Middle frontal gyrus (tissue), 1 donor: ENCODE measurements at regions not wholly inside any gene's neighbourhood (a gene's known extent, or its start where the extent isn't known, plus 50 kb on each side); places are given as distances from the start of the nearest gene placed in this dataset.
A peak's percentile ranks its signal among the peaks of the same experiment; 100 is the strongest.

Source experiments
- DNase-seq: peaks from one replicate; pipeline ENCODE4 v3.0.0-alpha.2; 2015; ENCODE audit warnings: low spot score; ENCODE audit errors: extremely low spot score

- no peak for DNase-seq
These were observed 89.3 kb upstream of the ST8SIA2 start for GRCh38 chr15:92304223-92304975.

GRCh38 chr15:92305343-92305742 lies 88.3 kb upstream of the ST8SIA2 start:
- DNase-seq: no peak

GRCh38 chr15:92306663-92307062 lies 87.0 kb upstream of the ST8SIA2 start:
- DNase-seq: no peak

- no peak for DNase-seq
These were observed 78.5 kb upstream of the ST8SIA2 start for GRCh38 chr15:92315144-92315543.

- no peak for DNase-seq
These were observed 78.0 kb upstream of the ST8SIA2 start for GRCh38 chr15:92315595-92316211.

GRCh38 chr15:92316586-92317295 lies 76.9 kb upstream of the ST8SIA2 start:
- no peak for DNase-seq

- DNase-seq: no peak
These were observed 73.5 kb upstream of the ST8SIA2 start for GRCh38 chr15:92320012-92320699.

GRCh38 chr15:92322566-92323355 lies 70.9 kb upstream of the ST8SIA2 start:
- peak; percentile 15 for DNase-seq

- DNase-seq: no peak
These were observed 70.2 kb upstream of the ST8SIA2 start for GRCh38 chr15:92323525-92323924.

- no peak for DNase-seq
These were observed 69.3 kb upstream of the ST8SIA2 start for GRCh38 chr15:92324101-92324963.

- no peak for DNase-seq
These were observed 67.4 kb upstream of the ST8SIA2 start for GRCh38 chr15:92326236-92326635.

- DNase-seq: no peak
These were observed 66.6 kb upstream of the ST8SIA2 start for GRCh38 chr15:92327033-92327432.

GRCh38 chr15:92328207-92328606 lies 65.5 kb upstream of the ST8SIA2 start:
- DNase-seq: no peak

GRCh38 chr15:92332125-92332899 lies 61.4 kb upstream of the ST8SIA2 start:
- no peak for DNase-seq

GRCh38 chr15:92333709-92334108 lies 60.0 kb upstream of the ST8SIA2 start:
- no peak for DNase-seq

- no peak for DNase-seq
These were observed 57.2 kb upstream of the ST8SIA2 start for GRCh38 chr15:92336419-92336987.

- no peak for DNase-seq
These were observed 54.3 kb upstream of the ST8SIA2 start for GRCh38 chr15:92339361-92339760.
